Mesenchymal stem cell (in vitro differentiated cells and primary cell): ENCODE measurements at regions not wholly inside any gene's neighbourhood (a gene's known extent, or its start where the extent isn't known, plus 50 kb on each side); places are given as distances from the start of the nearest gene placed in this dataset.

Experiments
- DNase-seq: peaks from one replicate; pipeline ENCODE4 v3.0.0-alpha.2; 2013
- H2AFZ ChIP-seq: one replicate; pipeline ENCODE4 v1.6.1; 2013; ENCODE audit warnings: low read depth, mild to moderate bottlenecking, control low read depth, inconsistent platforms, low read length, moderate library complexity
- H2AK5ac ChIP-seq: 2 replicates; pipeline ENCODE4 v1.6.1; 2013; ENCODE audit warnings: low read length, moderate library complexity, mild to moderate bottlenecking, inconsistent platforms; ENCODE audit not compliant: severe bottlenecking
- H2BK120ac ChIP-seq: one replicate; pipeline ENCODE4 v1.6.1; 2013; ENCODE audit warnings: low read depth, mild to moderate bottlenecking, inconsistent platforms, low read length, moderate library complexity
- H2BK12ac ChIP-seq, 2 experiments: one replicate each; pipeline ENCODE4 v1.6.1; 2013; ENCODE audit warnings: inconsistent platforms in 2 of 2, low read length in 2 of 2, mild to moderate bottlenecking in 2 of 2, moderate library complexity in 2 of 2, control low read depth in 1 of 2
- H2BK15ac ChIP-seq: one replicate; pipeline ENCODE4 v1.6.1; 2013; ENCODE audit warnings: mild to moderate bottlenecking, low read depth, inconsistent platforms; ENCODE audit not compliant: poor library complexity, severe bottlenecking
- H2BK5ac ChIP-seq: 2 replicates; pipeline ENCODE4 v1.6.1; 2013; ENCODE audit warnings: low read depth, mild to moderate bottlenecking, low read length, control low read depth, inconsistent platforms; ENCODE audit not compliant: poor library complexity, severe bottlenecking
- H3K14ac ChIP-seq, 2 experiments: one replicate each; pipeline ENCODE4 v1.6.1; 2013; ENCODE audit warnings: inconsistent platforms in 2 of 2, low read length in 2 of 2, control low read depth in 1 of 2, mild to moderate bottlenecking in 1 of 2, moderate library complexity in 1 of 2
- H3K18ac ChIP-seq, 2 experiments: one replicate each; pipeline ENCODE4 v1.6.1; 2013; ENCODE audit warnings: inconsistent platforms in 2 of 2, low read length in 2 of 2, control low read depth in 1 of 2, low read depth in 1 of 2, mild to moderate bottlenecking in 1 of 2
- H3K23ac ChIP-seq, 2 experiments: one replicate each; pipeline ENCODE4 v1.6.1; 2013; ENCODE audit warnings: inconsistent platforms in 2 of 2, low read length in 2 of 2, mild to moderate bottlenecking in 2 of 2, moderate library complexity in 2 of 2, control low read depth in 1 of 2
- H3K27ac ChIP-seq: 2 replicates; pipeline ENCODE4 v1.5.1; 2013; ENCODE audit warnings: mild to moderate bottlenecking, moderate library complexity, low read length, control low read depth, inconsistent platforms; ENCODE audit not compliant: poor library complexity, severe bottlenecking
- H3K27me3 ChIP-seq, 2 experiments: 2 replicates each; pipeline versions ENCODE4 v1.6.1 to v1.7.0; 2013; ENCODE audit warnings: low read length in 2 of 2, mild to moderate bottlenecking in 2 of 2, moderate library complexity in 2 of 2, control low read depth in 1 of 2, inconsistent platforms in 1 of 2; ENCODE audit not compliant: control insufficient read depth in 1 of 2, insufficient read depth in 1 of 2
- H3K36me3 ChIP-seq, 2 experiments: 2 replicates each; pipeline versions ENCODE4 v1.6.1 to v1.7.0; 2013; ENCODE audit warnings: low read length in 2 of 2, control low read depth in 1 of 2, inconsistent platforms in 1 of 2, low read depth in 1 of 2, mild to moderate bottlenecking in 1 of 2; ENCODE audit not compliant: insufficient read depth in 2 of 2, control insufficient read depth in 1 of 2
- H3K4ac ChIP-seq, 2 experiments: one replicate each; pipeline ENCODE4 v1.6.1; 2013; ENCODE audit warnings: inconsistent platforms in 2 of 2, low read length in 2 of 2, mild to moderate bottlenecking in 2 of 2, moderate library complexity in 2 of 2, control low read depth in 1 of 2, low read depth in 1 of 2
- H3K4me1 ChIP-seq: 2 replicates; pipeline ENCODE4 v1.6.1; 2013; ENCODE audit warnings: low read depth, low read length, control low read depth; ENCODE audit not compliant: control insufficient read depth, insufficient read depth
- H3K4me2 ChIP-seq: 2 replicates; pipeline ENCODE4 v1.6.1; 2013; ENCODE audit warnings: low read length, mild to moderate bottlenecking, inconsistent platforms; ENCODE audit not compliant: poor library complexity, severe bottlenecking
- H3K4me3 ChIP-seq, 2 experiments: 2 replicates each; pipeline versions ENCODE4 v1.5.1 to v1.7.0; 2013; ENCODE audit warnings: low read length in 2 of 2, mild to moderate bottlenecking in 2 of 2, control low read depth in 1 of 2, low read depth in 1 of 2; ENCODE audit not compliant: insufficient read depth in 1 of 2
- H3K79me1 ChIP-seq: replicated peaks from 2 replicates; pipeline ENCODE4 v1.6.1; 2013; ENCODE audit warnings: mild to moderate bottlenecking, control low read depth, low read length, inconsistent platforms; ENCODE audit not compliant: poor library complexity, severe bottlenecking
- H3K9ac ChIP-seq: 2 replicates; pipeline ENCODE4 v1.7.0; 2013; ENCODE audit warnings: mild to moderate bottlenecking, low read length, moderate library complexity
- H3K9me3 ChIP-seq: 2 replicates; pipeline ENCODE4 v1.7.0; 2013; ENCODE audit warnings: mild to moderate bottlenecking, low read length; ENCODE audit not compliant: control insufficient read depth
- H4K8ac ChIP-seq: one replicate; pipeline ENCODE4 v1.6.1; 2013; ENCODE audit warnings: inconsistent platforms, mild to moderate bottlenecking, low read length, moderate library complexity
- H4K91ac ChIP-seq: one replicate; pipeline ENCODE4 v1.6.1; 2013; ENCODE audit warnings: mild to moderate bottlenecking, low read length, inconsistent platforms
- WGBS: methylation state at CpG from one replicate; pipeline ENCODE4 v1.1.7; 2013; ENCODE audit warnings: mixed read lengths; 5-methylcytosine and 5-hydroxymethylcytosine counted together

- 3% methylated on average over 34 of the region's 86 CpGs for WGBS
- H3K27ac ChIP-seq: peak overlapping the region; percentile 28
- H3K27me3 ChIP-seq: no peaks in the 10 kb centered on the region
- H2BK12ac ChIP-seq: peak overlapping the region; percentile 74 to 90
- no peaks in the 10 kb centered on the region for H3K9me3 ChIP-seq
- peaks cover 7% of the 10 kb centered on the region for H3K79me1 ChIP-seq
- peak overlapping the region in 1 of 2 experiments; percentile 6 for H3K4ac ChIP-seq
- peak overlapping the region; percentile 90 for H2BK15ac ChIP-seq
- H4K91ac ChIP-seq: peak overlapping the region; percentile 75
- H3K9ac ChIP-seq: peak overlapping the region; percentile 62
- H3K4me2 ChIP-seq: peak overlapping the region; percentile 93
- peak overlapping the region; percentile 73 to 82 for H3K4me3 ChIP-seq
- peaks cover 40% of the 10 kb centered on the region for H3K4me1 ChIP-seq
- no peak overlapping the region for H2BK5ac ChIP-seq
- peaks cover 0 to 5% of the 10 kb centered on the region in 2 experiments for H3K36me3 ChIP-seq
- H2BK120ac ChIP-seq: no peak overlapping the region
- peak; percentile 53 for DNase-seq
- no peak overlapping the region for H3K23ac ChIP-seq
- H2AFZ ChIP-seq: peak overlapping the region; percentile 19
- peak overlapping the region; percentile 84 to 92 for H3K18ac ChIP-seq
- no peak overlapping the region for H2AK5ac ChIP-seq
- H4K8ac ChIP-seq: peak overlapping the region; percentile 56
- peak overlapping the region in 1 of 2 experiments; percentile 82 for H3K14ac ChIP-seq
These were observed 140.5 kb downstream of the SEC14L1 start for GRCh38 chr17:77281122-77281903.

- peaks cover 7% of the 10 kb centered on the region for H3K79me1 ChIP-seq
- peak overlapping the region in 1 of 2 experiments; percentile 82 for H3K14ac ChIP-seq
- H3K9ac ChIP-seq: peak overlapping the region; percentile 62
- H2BK5ac ChIP-seq: no peak overlapping the region
- H2AK5ac ChIP-seq: peak overlapping the region; percentile 85
- H3K9me3 ChIP-seq: no peaks in the 10 kb centered on the region
- H2BK12ac ChIP-seq: peak overlapping the region; percentile 64 to 90
- H3K27ac ChIP-seq: peak overlapping the region; percentile 28
- peak overlapping the region; percentile 93 for H3K4me2 ChIP-seq
- peak overlapping the region; percentile 84 to 92 for H3K18ac ChIP-seq
- peak overlapping the region in 1 of 2 experiments; percentile 41 for H3K23ac ChIP-seq
- peak; percentile 21 for DNase-seq
- H2AFZ ChIP-seq: no peak overlapping the region
- peak overlapping the region; percentile 73 to 82 for H3K4me3 ChIP-seq
- WGBS: 27% methylated on average over 20 of the region's 20 CpGs
- peaks cover 46% of the 10 kb centered on the region for H3K4me1 ChIP-seq
- H3K4ac ChIP-seq: peak overlapping the region in 1 of 2 experiments; percentile 6
- peak overlapping the region; percentile 5 for H4K8ac ChIP-seq
- H4K91ac ChIP-seq: peak overlapping the region; percentile 75
- peak overlapping the region; percentile 55 for H2BK15ac ChIP-seq
- peaks cover 0 to 5% of the 10 kb centered on the region in 2 experiments for H3K36me3 ChIP-seq
- H2BK120ac ChIP-seq: peak overlapping the region; percentile 50
- no peaks in the 10 kb centered on the region for H3K27me3 ChIP-seq
These were observed 141.2 kb downstream of the SEC14L1 start for GRCh38 chr17:77281904-77282367.

- peak overlapping the region; percentile 84 for H4K8ac ChIP-seq
- 65% methylated on average over 21 of the region's 24 CpGs for WGBS
- DNase-seq: peak; percentile 26
- H4K91ac ChIP-seq: peak overlapping the region; percentile 48
- H3K36me3 ChIP-seq: peaks cover 0 to 5% of the 10 kb centered on the region in 2 experiments
- no peaks in the 10 kb centered on the region for H3K9me3 ChIP-seq
- peak overlapping the region; percentile 72 to 93 for H2BK12ac ChIP-seq
- no peak overlapping the region for H2AFZ ChIP-seq
- peak overlapping the region; percentile 80 for H3K4me2 ChIP-seq
- H3K27me3 ChIP-seq: no peaks in the 10 kb centered on the region
- H2BK120ac ChIP-seq: no peak overlapping the region
- peaks cover 55% of the 10 kb centered on the region for H3K4me1 ChIP-seq
- H3K14ac ChIP-seq: no peak overlapping the region
- peak overlapping the region; percentile 40 for H2BK5ac ChIP-seq
- H2AK5ac ChIP-seq: peak overlapping the region; percentile 88
- H3K79me1 ChIP-seq: peaks cover 7% of the 10 kb centered on the region
- H3K27ac ChIP-seq: peak overlapping the region; percentile 68
- H3K4me3 ChIP-seq: peak overlapping the region in 1 of 2 experiments; percentile 20
- peak overlapping the region in 1 of 2 experiments; percentile 62 for H3K4ac ChIP-seq
- H2BK15ac ChIP-seq: peak overlapping the region; percentile 77
- H3K18ac ChIP-seq: peak overlapping the region; percentile 35 to 64
- H3K9ac ChIP-seq: no peak overlapping the region
- no peak overlapping the region for H3K23ac ChIP-seq
These were observed 142.1 kb downstream of the SEC14L1 start for GRCh38 chr17:77282524-77283515.
